ENCODE measurements at regions not wholly inside any gene's neighbourhood (a gene's known extent, or its start where the extent isn't known, plus 50 kb on each side); places are given as distances from the start of the nearest gene placed in this dataset.

- H3K4me2 ChIP-seq (ENCODE audit: insufficient read depth, low read length): no peak overlapping the region
- H3K4me3 ChIP-seq (ENCODE audit: insufficient read depth, low read length): no peak overlapping the region
- TF ChIP-seq, protein P1, sequence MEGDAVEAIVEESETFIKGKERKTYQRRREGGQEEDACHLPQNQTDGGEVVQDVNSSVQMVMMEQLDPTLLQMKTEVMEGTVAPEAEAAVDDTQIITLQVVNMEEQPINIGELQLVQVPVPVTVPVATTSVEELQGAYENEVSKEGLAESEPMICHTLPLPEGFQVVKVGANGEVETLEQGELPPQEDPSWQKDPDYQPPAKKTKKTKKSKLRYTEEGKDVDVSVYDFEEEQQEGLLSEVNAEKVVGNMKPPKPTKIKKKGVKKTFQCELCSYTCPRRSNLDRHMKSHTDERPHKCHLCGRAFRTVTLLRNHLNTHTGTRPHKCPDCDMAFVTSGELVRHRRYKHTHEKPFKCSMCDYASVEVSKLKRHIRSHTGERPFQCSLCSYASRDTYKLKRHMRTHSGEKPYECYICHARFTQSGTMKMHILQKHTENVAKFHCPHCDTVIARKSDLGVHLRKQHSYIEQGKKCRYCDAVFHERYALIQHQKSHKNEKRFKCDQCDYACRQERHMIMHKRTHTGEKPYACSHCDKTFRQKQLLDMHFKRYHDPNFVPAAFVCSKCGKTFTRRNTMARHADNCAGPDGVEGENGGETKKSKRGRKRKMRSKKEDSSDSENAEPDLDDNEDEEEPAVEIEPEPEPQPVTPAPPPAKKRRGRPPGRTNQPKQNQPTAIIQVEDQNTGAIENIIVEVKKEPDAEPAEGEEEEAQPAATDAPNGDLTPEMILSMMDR (IDR thresholded peaks at IDR 0.05; ENCODE audit: extremely low read depth, low read depth, low read length): no peak
- no peaks in the 10 kb centered on the region for H3K9me3 ChIP-seq (ENCODE audit: low read depth, low read length)
- no peaks in the 10 kb centered on the region for H3K36me3 ChIP-seq (ENCODE audit: insufficient read depth, low read length)
- no peak overlapping the region for H3K27ac ChIP-seq (ENCODE audit: low read depth, low read length)
- no peaks in the 10 kb centered on the region for H3K4me1 ChIP-seq (ENCODE audit: insufficient read depth, low read length)
- H4K20me1 ChIP-seq (ENCODE audit: insufficient read depth, low read length): no peaks in the 10 kb centered on the region
- no peaks in the 10 kb centered on the region for H3K79me2 ChIP-seq (ENCODE audit: insufficient read depth, low read length)
- no peak overlapping the region for H2AFZ ChIP-seq (ENCODE audit: low read length)
- DNase-seq (ENCODE audit: insufficient read length, low spot score, missing footprints): no peak
- H3K27me3 ChIP-seq (ENCODE audit: insufficient read depth, low read length): no peaks in the 10 kb centered on the region
Observed at GRCh38 chr4:187795737-187796136, 199.8 kb upstream of the ZFP42 start.

DNA sequence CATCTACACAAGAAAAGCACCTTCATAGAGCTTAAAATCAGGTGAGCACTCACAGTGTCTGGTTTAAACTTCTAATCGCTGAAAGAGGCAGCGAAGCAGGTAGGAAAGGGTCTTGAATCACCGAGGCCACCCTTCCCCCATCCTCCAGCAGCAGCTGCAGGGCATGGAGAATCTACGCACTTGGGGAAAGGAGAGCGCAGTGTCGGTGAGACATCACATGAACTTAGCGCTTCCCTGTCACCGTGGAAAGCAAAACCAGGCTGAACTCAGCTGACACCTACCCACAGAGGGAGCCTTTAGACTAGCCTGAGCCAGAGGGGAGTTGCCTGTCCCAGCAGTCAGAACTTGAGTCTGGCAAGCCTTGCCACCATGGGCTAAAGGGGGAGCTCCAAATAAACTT lies 197.2 kb upstream of the ZFP42 start:
- Histone ChIP-seq H3K4me1 (ENCODE audit: insufficient read depth, low read length) (no peaks in the 10 kb centered on the region), H3K9me3 (ENCODE audit: low read depth, low read length) (no peaks in the 10 kb centered on the region), H3K27ac (ENCODE audit: low read depth, low read length) (no peak overlapping the region), H4K20me1 (ENCODE audit: insufficient read depth, low read length) (no peaks in the 10 kb centered on the region), H3K4me2 (ENCODE audit: insufficient read depth, low read length) (no peak overlapping the region), H3K27me3 (ENCODE audit: insufficient read depth, low read length) (no peaks in the 10 kb centered on the region), H3K79me2 (ENCODE audit: insufficient read depth, low read length) (no peaks in the 10 kb centered on the region), H3K36me3 (ENCODE audit: insufficient read depth, low read length) (no peaks in the 10 kb centered on the region), H2AFZ (ENCODE audit: low read length) (no peak overlapping the region), H3K4me3 (ENCODE audit: insufficient read depth, low read length) (no peak overlapping the region)
- no peak for DNase-seq (ENCODE audit: insufficient read length, low spot score, missing footprints)
- TF ChIP-seq, protein P1 (IDR thresholded peaks at IDR 0.05; ENCODE audit: extremely low read depth, low read depth, low read length): no peak

DNA sequence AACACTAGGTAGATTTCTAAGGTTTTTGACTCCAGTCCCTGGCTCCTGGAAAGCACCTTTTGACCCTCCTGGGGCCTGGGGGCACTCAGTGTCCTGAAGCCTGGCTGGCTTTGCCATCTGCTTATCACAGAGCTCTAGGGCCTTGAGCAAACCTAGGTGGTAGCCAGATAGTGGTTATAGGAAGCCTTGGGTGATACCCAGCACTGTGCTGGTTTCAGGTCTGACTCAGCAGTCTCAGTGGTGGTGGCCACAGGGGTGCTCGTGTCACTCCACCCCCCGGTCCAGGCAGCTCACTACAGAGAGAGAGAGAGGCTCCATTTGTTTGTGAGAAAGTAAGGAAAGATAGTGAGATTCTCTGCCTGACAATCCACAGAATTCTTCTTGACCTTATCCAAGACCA lies 195.8 kb upstream of the ZFP42 start:
- TF ChIP-seq, protein P1 (IDR thresholded peaks at IDR 0.05; ENCODE audit: extremely low read depth, low read depth, low read length): no peak
- Histone ChIP-seq H3K27me3 (ENCODE audit: insufficient read depth, low read length) (no peaks in the 10 kb centered on the region), H4K20me1 (ENCODE audit: insufficient read depth, low read length) (no peaks in the 10 kb centered on the region), H3K79me2 (ENCODE audit: insufficient read depth, low read length) (no peaks in the 10 kb centered on the region), H3K4me3 (ENCODE audit: insufficient read depth, low read length) (no peak overlapping the region), H3K4me1 (ENCODE audit: insufficient read depth, low read length) (no peaks in the 10 kb centered on the region), H3K27ac (ENCODE audit: low read depth, low read length) (no peak overlapping the region), H2AFZ (ENCODE audit: low read length) (no peak overlapping the region), H3K36me3 (ENCODE audit: insufficient read depth, low read length) (no peaks in the 10 kb centered on the region), H3K4me2 (ENCODE audit: insufficient read depth, low read length) (no peak overlapping the region), H3K9me3 (ENCODE audit: low read depth, low read length) (no peaks in the 10 kb centered on the region)
- no peak for DNase-seq (ENCODE audit: insufficient read length, low spot score, missing footprints)

GRCh38 chr4:187811591-187811990 lies 184.0 kb upstream of the ZFP42 start:
- DNase-seq (ENCODE audit: insufficient read length, low spot score, missing footprints): peak; percentile 32
- Histone ChIP-seq H3K79me2 (ENCODE audit: insufficient read depth, low read length) (no peaks in the 10 kb centered on the region), H2AFZ (ENCODE audit: low read length) (peak overlapping the region; percentile 3), H3K4me2 (ENCODE audit: insufficient read depth, low read length) (no peak overlapping the region), H3K4me3 (ENCODE audit: insufficient read depth, low read length) (no peak overlapping the region), H3K27me3 (ENCODE audit: insufficient read depth, low read length) (no peaks in the 10 kb centered on the region), H3K36me3 (ENCODE audit: insufficient read depth, low read length) (no peaks in the 10 kb centered on the region), H4K20me1 (ENCODE audit: insufficient read depth, low read length) (no peaks in the 10 kb centered on the region), H3K27ac (ENCODE audit: low read depth, low read length) (no peak overlapping the region), H3K9me3 (ENCODE audit: low read depth, low read length) (no peaks in the 10 kb centered on the region), H3K4me1 (ENCODE audit: insufficient read depth, low read length) (no peaks in the 10 kb centered on the region)
- TF ChIP-seq, protein P1 (IDR thresholded peaks at IDR 0.05; ENCODE audit: extremely low read depth, low read depth, low read length): no peak
